ENCODE measurements at regions not wholly inside any gene's neighbourhood (a gene's known extent, or its start where the extent isn't known, plus 50 kb on each side); places are given as distances from the start of the nearest gene placed in this dataset.
"Not testable (repeated sequence)": the region's sequence is repeated elsewhere in the genome, so short reads cannot be mapped to it uniquely, and the experiment has no call there.

DNA sequence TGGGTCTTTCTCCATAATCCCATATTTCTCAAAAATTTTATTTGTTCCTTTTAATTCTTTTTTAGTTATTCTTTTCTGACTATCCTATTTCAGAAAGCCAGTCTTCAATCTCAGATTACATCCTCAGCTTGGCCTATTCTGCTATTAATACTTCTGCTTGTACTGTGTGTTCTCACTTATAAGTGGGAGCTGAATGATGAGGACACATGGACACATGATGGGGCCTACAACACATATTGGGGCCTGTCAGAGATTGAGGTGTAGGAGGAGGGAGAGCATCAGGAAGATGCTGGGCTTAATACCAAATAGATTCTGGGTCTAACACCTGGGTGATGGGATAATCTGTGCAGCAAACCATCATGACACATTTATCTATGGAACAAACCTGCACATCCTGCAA is 82.3 kb downstream of the MAGEE1 start:
- H3K4me1 ChIP-seq: no peaks in the 10 kb centered on the region
- intact Hi-C loops (cut with DNase I; ENCODE audit: low total_unique reads): no loop called here
- no peaks in the 10 kb centered on the region for H3K9me3 ChIP-seq
- H3K36me3 ChIP-seq: no peaks in the 10 kb centered on the region
- TF ChIP-seq POLR2A (IDR thresholded peaks at IDR 0.05): no peak
- TF ChIP-seq, protein P1, sequence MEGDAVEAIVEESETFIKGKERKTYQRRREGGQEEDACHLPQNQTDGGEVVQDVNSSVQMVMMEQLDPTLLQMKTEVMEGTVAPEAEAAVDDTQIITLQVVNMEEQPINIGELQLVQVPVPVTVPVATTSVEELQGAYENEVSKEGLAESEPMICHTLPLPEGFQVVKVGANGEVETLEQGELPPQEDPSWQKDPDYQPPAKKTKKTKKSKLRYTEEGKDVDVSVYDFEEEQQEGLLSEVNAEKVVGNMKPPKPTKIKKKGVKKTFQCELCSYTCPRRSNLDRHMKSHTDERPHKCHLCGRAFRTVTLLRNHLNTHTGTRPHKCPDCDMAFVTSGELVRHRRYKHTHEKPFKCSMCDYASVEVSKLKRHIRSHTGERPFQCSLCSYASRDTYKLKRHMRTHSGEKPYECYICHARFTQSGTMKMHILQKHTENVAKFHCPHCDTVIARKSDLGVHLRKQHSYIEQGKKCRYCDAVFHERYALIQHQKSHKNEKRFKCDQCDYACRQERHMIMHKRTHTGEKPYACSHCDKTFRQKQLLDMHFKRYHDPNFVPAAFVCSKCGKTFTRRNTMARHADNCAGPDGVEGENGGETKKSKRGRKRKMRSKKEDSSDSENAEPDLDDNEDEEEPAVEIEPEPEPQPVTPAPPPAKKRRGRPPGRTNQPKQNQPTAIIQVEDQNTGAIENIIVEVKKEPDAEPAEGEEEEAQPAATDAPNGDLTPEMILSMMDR (IDR thresholded peaks at IDR 0.05): no peak
- TF ChIP-seq POLR2AphosphoS5 (IDR thresholded peaks at IDR 0.05): no peak
- H3K27me3 ChIP-seq: peaks cover 0 to 5% of the 10 kb centered on the region in 2 donors
- H3K4me3 ChIP-seq: no peak overlapping the region
- DNase-seq (ENCODE audit: low spot score in 2 of 2): no peak
- H3K27ac ChIP-seq: no peak overlapping the region

- TF ChIP-seq, protein P1 (IDR thresholded peaks at IDR 0.05): no peak
- TF ChIP-seq POLR2A (IDR thresholded peaks at IDR 0.05) (no peak), POLR2AphosphoS5 (IDR thresholded peaks at IDR 0.05) (no peak)
- Histone ChIP-seq H3K4me3 (no peak overlapping the region), H3K27me3 (peaks cover 0 to 3% of the 10 kb centered on the region in 2 donors), H3K27ac (no peak overlapping the region), H3K4me1 (no peaks in the 10 kb centered on the region), H3K36me3 (no peaks in the 10 kb centered on the region), H3K9me3 (peaks cover 16 to 39% of the 10 kb centered on the region in 2 donors)
- DNase-seq (ENCODE audit: low spot score in 2 of 2): no peak
- intact Hi-C loops (cut with DNase I; ENCODE audit: low total_unique reads): no loop called here
These were observed 90.0 kb downstream of the MAGEE1 start for GRCh38 chrX:76517544-76517943.

- no peak for DNase-seq (ENCODE audit: low spot score in 2 of 2)
- Histone ChIP-seq H3K4me1 (no peaks in the 10 kb centered on the region), H3K4me3 (no peak overlapping the region), H3K36me3 (no peaks in the 10 kb centered on the region), H3K9me3 (peaks cover 23 to 57% of the 10 kb centered on the region in 2 donors), H3K27me3 (peaks cover 0 to 3% of the 10 kb centered on the region in 2 donors), H3K27ac (no peak overlapping the region)
- intact Hi-C loops (cut with DNase I; ENCODE audit: low total_unique reads): no loop called here
- no peak for TF ChIP-seq POLR2A (IDR thresholded peaks at IDR 0.05)
- TF ChIP-seq POLR2AphosphoS5 (IDR thresholded peaks at IDR 0.05): no peak
- TF ChIP-seq, protein P1 (IDR thresholded peaks at IDR 0.05): no peak
These were observed 93.0 kb downstream of the MAGEE1 start for GRCh38 chrX:76520273-76521054.

- H3K27ac ChIP-seq; DNase-seq (ENCODE audit: low spot score in 2 of 2); H3K4me3 ChIP-seq; H3K36me3 ChIP-seq; H3K27me3 ChIP-seq; intact Hi-C loops (cut with DNase I; ENCODE audit: low total_unique reads); H3K4me1 ChIP-seq: not testable (repeated sequence)
- peaks cover 7 to 24% of the 10 kb centered on the region in 2 donors for H3K9me3 ChIP-seq
These were observed 108.2 kb downstream of the MAGEE1 start for GRCh38 chrX:76535675-76536074.

DNA sequence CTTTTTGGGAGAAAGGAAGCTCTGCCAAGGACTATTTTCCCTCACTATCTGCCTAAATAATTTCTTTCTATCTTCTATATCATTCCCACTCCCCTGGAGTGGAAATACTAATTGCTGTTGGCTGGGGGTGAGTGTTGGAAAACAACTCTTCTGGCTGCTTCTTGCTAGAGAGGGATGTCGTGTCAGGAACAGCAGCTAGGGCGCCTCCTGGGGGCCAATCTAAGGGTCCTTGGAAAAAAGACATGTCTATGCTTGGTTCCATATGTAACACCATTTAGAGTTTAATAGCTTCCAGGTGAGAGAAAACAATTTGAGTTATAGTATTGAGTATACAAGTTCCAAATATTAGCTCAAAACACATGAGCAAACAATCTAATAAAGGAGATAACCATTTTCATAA is 111.3 kb downstream of the MAGEE1 start:
- Histone ChIP-seq H3K27ac (no peak overlapping the region), H3K4me3 (no peak overlapping the region), H3K36me3 (no peaks in the 10 kb centered on the region), H3K4me1 (no peaks in the 10 kb centered on the region), H3K9me3 (peaks cover 0 to 23% of the 10 kb centered on the region in 2 donors), H3K27me3 (no peaks in the 10 kb centered on the region)
- no peak for TF ChIP-seq POLR2AphosphoS5 (IDR thresholded peaks at IDR 0.05)
- TF ChIP-seq POLR2A (IDR thresholded peaks at IDR 0.05): no peak
- TF ChIP-seq, protein P1 (IDR thresholded peaks at IDR 0.05): no peak
- no peak for DNase-seq (ENCODE audit: low spot score in 2 of 2)
- intact Hi-C loops (cut with DNase I; ENCODE audit: low total_unique reads): no loop called here

GRCh38 chrX:76543381-76543780 is 115.9 kb downstream of the MAGEE1 start:
- H3K27ac ChIP-seq; H3K4me1 ChIP-seq; intact Hi-C loops (cut with DNase I; ENCODE audit: low total_unique reads); H3K36me3 ChIP-seq; H3K27me3 ChIP-seq; H3K4me3 ChIP-seq; DNase-seq (ENCODE audit: low spot score in 2 of 2): not testable (repeated sequence)
- peaks cover 0 to 17% of the 10 kb centered on the region in 2 donors for H3K9me3 ChIP-seq

Measured in breast epithelium (tissue), 4 donors.